HL-60 (cell line): ENCODE measurements at regions not wholly inside any gene's neighbourhood (a gene's known extent, or its start where the extent isn't known, plus 50 kb on each side); places are given as distances from the start of the nearest gene placed in this dataset.

Experiments
- GABPA ChIP-seq: IDR thresholded peaks from 2 replicates; pipeline ENCODE4 v1.6.1; 2012; ENCODE audit warnings: low read depth
- POLR2AphosphoS5 ChIP-seq: IDR thresholded peaks from 2 replicates; pipeline ENCODE4 v1.6.1; 2012; ENCODE audit warnings: low read depth
- SPI1 ChIP-seq: IDR thresholded peaks from 2 replicates; pipeline ENCODE4 v1.6.1; 2012; ENCODE audit warnings: low read depth, mild to moderate bottlenecking, borderline replicate concordance
- TF ChIP-seq, protein P1 (sequence below): IDR thresholded peaks from one replicate; pipeline ENCODE4 v1.5.1; 2011; ENCODE audit warnings: low read length, control low read depth, inconsistent platforms; ENCODE audit not compliant: insufficient read depth
- TF ChIP-seq, protein P2 (sequence below): IDR thresholded peaks from 2 replicates; pipeline ENCODE4 v1.6.1; 2012; ENCODE audit warnings: low read depth; ENCODE audit not compliant: insufficient replicate concordance

DNA sequence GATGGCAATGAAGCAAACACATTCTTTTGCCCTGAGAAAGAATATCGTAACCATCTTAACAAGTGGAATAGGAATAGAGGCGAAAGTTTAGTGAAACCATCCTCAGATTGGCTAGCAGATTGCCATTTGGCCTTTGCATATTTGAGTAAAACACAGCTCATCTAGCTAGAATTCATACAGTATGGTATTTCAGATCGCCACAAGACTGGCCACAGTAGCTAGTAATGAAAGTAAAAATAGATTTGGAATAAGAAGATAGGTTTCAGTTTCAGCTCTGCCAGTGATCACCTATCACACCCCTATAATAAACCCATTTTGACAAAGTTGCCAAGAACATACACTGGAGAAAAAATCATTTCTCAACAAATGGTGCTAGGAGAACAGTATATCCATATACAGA is 294.9 kb downstream of the LRRIQ3 start:
- TF ChIP-seq POLR2AphosphoS5 (no peak), SPI1 (no peak), GABPA (no peak)
- TF ChIP-seq, protein P1, sequence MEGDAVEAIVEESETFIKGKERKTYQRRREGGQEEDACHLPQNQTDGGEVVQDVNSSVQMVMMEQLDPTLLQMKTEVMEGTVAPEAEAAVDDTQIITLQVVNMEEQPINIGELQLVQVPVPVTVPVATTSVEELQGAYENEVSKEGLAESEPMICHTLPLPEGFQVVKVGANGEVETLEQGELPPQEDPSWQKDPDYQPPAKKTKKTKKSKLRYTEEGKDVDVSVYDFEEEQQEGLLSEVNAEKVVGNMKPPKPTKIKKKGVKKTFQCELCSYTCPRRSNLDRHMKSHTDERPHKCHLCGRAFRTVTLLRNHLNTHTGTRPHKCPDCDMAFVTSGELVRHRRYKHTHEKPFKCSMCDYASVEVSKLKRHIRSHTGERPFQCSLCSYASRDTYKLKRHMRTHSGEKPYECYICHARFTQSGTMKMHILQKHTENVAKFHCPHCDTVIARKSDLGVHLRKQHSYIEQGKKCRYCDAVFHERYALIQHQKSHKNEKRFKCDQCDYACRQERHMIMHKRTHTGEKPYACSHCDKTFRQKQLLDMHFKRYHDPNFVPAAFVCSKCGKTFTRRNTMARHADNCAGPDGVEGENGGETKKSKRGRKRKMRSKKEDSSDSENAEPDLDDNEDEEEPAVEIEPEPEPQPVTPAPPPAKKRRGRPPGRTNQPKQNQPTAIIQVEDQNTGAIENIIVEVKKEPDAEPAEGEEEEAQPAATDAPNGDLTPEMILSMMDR, result no peak
- TF ChIP-seq, protein P2, sequence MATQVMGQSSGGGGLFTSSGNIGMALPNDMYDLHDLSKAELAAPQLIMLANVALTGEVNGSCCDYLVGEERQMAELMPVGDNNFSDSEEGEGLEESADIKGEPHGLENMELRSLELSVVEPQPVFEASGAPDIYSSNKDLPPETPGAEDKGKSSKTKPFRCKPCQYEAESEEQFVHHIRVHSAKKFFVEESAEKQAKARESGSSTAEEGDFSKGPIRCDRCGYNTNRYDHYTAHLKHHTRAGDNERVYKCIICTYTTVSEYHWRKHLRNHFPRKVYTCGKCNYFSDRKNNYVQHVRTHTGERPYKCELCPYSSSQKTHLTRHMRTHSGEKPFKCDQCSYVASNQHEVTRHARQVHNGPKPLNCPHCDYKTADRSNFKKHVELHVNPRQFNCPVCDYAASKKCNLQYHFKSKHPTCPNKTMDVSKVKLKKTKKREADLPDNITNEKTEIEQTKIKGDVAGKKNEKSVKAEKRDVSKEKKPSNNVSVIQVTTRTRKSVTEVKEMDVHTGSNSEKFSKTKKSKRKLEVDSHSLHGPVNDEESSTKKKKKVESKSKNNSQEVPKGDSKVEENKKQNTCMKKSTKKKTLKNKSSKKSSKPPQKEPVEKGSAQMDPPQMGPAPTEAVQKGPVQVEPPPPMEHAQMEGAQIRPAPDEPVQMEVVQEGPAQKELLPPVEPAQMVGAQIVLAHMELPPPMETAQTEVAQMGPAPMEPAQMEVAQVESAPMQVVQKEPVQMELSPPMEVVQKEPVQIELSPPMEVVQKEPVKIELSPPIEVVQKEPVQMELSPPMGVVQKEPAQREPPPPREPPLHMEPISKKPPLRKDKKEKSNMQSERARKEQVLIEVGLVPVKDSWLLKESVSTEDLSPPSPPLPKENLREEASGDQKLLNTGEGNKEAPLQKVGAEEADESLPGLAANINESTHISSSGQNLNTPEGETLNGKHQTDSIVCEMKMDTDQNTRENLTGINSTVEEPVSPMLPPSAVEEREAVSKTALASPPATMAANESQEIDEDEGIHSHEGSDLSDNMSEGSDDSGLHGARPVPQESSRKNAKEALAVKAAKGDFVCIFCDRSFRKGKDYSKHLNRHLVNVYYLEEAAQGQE, result no peak
